Dendritic cell treated with granulocyte-macrophage colony-stimulating factor and Interleukin-4, amounts not matched to agents 40 ng/mL and 50 ng/mL, for 4 days (primary cell): ENCODE measurements at regions not wholly inside any gene's neighbourhood (a gene's known extent, or its start where the extent isn't known, plus 50 kb on each side); places are given as distances from the start of the nearest gene placed in this dataset.

Source experiments
- H3K27ac Mint-ChIP-seq: one replicate; pipeline ENCODE4 v1.8.0; 2022; ENCODE audit warnings: mild to moderate bottlenecking, mixed read lengths
- H3K27me3 Mint-ChIP-seq: one replicate; pipeline ENCODE4 v1.8.0; 2022; ENCODE audit warnings: mild to moderate bottlenecking, mixed read lengths
- H3K36me3 Mint-ChIP-seq: one replicate; pipeline ENCODE4 v1.8.0; 2022; ENCODE audit warnings: low read depth, mixed read lengths
- H3K4me1 Mint-ChIP-seq: one replicate; pipeline ENCODE4 v1.8.0; 2022; ENCODE audit warnings: low read depth, mixed read lengths
- H3K4me3 Mint-ChIP-seq: one replicate; pipeline ENCODE4 v1.8.0; 2022; ENCODE audit warnings: mild to moderate bottlenecking, moderate library complexity, mixed read lengths
- H3K9me3 Mint-ChIP-seq: one replicate; pipeline ENCODE4 v1.8.0; 2022; ENCODE audit warnings: mixed read lengths
- intact Hi-C: fragments of 100-400 bp; cut with micrococcal nuclease; formaldehyde crosslinking; loops from one replicate; pipeline ENCODE4 v1.15.0; 2022

- Mint-ChIP-seq H3K27me3 (no peaks in the 10 kb centered on the region), H3K4me3 (no peak overlapping the region), H3K4me1 (no peaks in the 10 kb centered on the region), H3K9me3 (no peaks in the 10 kb centered on the region), H3K27ac (no peak overlapping the region), H3K36me3 (no peaks in the 10 kb centered on the region)
- intact Hi-C loops: no loop called here
Observed at GRCh38 chr15:97790180-97790579, 170.3 kb upstream of the ARRDC4 start.

- intact Hi-C loops: no loop called here
- Mint-ChIP-seq H3K36me3 (no peaks in the 10 kb centered on the region), H3K9me3 (no peaks in the 10 kb centered on the region), H3K4me1 (no peaks in the 10 kb centered on the region), H3K4me3 (no peak overlapping the region), H3K27ac (no peak overlapping the region), H3K27me3 (no peaks in the 10 kb centered on the region)
Observed at GRCh38 chr15:97791824-97792792, 168.4 kb upstream of the ARRDC4 start.

GRCh38 chr15:97804950-97805349 lies 155.6 kb upstream of the ARRDC4 start:
- H3K27ac Mint-ChIP-seq: no peak overlapping the region
- H3K4me3 Mint-ChIP-seq: no peak overlapping the region
- no peaks in the 10 kb centered on the region for H3K36me3 Mint-ChIP-seq
- no peaks in the 10 kb centered on the region for H3K9me3 Mint-ChIP-seq
- no peaks in the 10 kb centered on the region for H3K27me3 Mint-ChIP-seq
- H3K4me1 Mint-ChIP-seq: no peaks in the 10 kb centered on the region
- intact Hi-C loops: no loop called here

GRCh38 chr15:97806766-97807165 lies 153.7 kb upstream of the ARRDC4 start:
- Mint-ChIP-seq H3K27ac (no peak overlapping the region), H3K27me3 (no peaks in the 10 kb centered on the region), H3K4me1 (no peaks in the 10 kb centered on the region), H3K36me3 (no peaks in the 10 kb centered on the region), H3K9me3 (peaks cover 17% of the 10 kb centered on the region), H3K4me3 (no peak overlapping the region)
- intact Hi-C loops: no loop called here

- no peaks in the 10 kb centered on the region for H3K4me1 Mint-ChIP-seq
- H3K4me3 Mint-ChIP-seq: no peak overlapping the region
- peaks cover 21% of the 10 kb centered on the region for H3K9me3 Mint-ChIP-seq
- no peaks in the 10 kb centered on the region for H3K36me3 Mint-ChIP-seq
- intact Hi-C loops: no loop called here
- no peaks in the 10 kb centered on the region for H3K27me3 Mint-ChIP-seq
- no peak overlapping the region for H3K27ac Mint-ChIP-seq
Observed at GRCh38 chr15:97815835-97816234, 144.7 kb upstream of the ARRDC4 start.

GRCh38 chr15:97817276-97817890 lies 143.1 kb upstream of the ARRDC4 start:
- peaks cover 6% of the 10 kb centered on the region for H3K9me3 Mint-ChIP-seq
- H3K27ac Mint-ChIP-seq: no peak overlapping the region

GRCh38 chr15:97836003-97836402 lies 124.5 kb upstream of the ARRDC4 start:
- peaks cover 23% of the 10 kb centered on the region for H3K9me3 Mint-ChIP-seq
- no peak overlapping the region for H3K27ac Mint-ChIP-seq
- no peak overlapping the region for H3K4me3 Mint-ChIP-seq
- no peaks in the 10 kb centered on the region for H3K4me1 Mint-ChIP-seq
- no peaks in the 10 kb centered on the region for H3K36me3 Mint-ChIP-seq
- no peaks in the 10 kb centered on the region for H3K27me3 Mint-ChIP-seq
- intact Hi-C loops: no loop called here

More at GRCh38 chr15:97817276-97817890, 143.1 kb upstream of the ARRDC4 start:
- H3K4me3 Mint-ChIP-seq: no peak overlapping the region
- intact Hi-C loops: no loop called here
- H3K36me3 Mint-ChIP-seq: no peaks in the 10 kb centered on the region
- no peaks in the 10 kb centered on the region for H3K4me1 Mint-ChIP-seq
- H3K27me3 Mint-ChIP-seq: no peaks in the 10 kb centered on the region

- H3K9me3 Mint-ChIP-seq: peaks cover 17% of the 10 kb centered on the region
- H3K4me1 Mint-ChIP-seq: no peaks in the 10 kb centered on the region
- intact Hi-C loops: no loop called here
- no peaks in the 10 kb centered on the region for H3K27me3 Mint-ChIP-seq
- H3K36me3 Mint-ChIP-seq: no peaks in the 10 kb centered on the region
- no peak overlapping the region for H3K4me3 Mint-ChIP-seq
- H3K27ac Mint-ChIP-seq: no peak overlapping the region
Observed at GRCh38 chr15:97837896-97838295, 122.6 kb upstream of the ARRDC4 start.

- Mint-ChIP-seq H3K9me3 (peaks cover 17% of the 10 kb centered on the region), H3K36me3 (no peaks in the 10 kb centered on the region), H3K4me3 (no peak overlapping the region), H3K4me1 (no peaks in the 10 kb centered on the region), H3K27ac (no peak overlapping the region), H3K27me3 (no peaks in the 10 kb centered on the region)
- intact Hi-C loops: no loop called here
Observed at GRCh38 chr15:97838606-97839210, 121.8 kb upstream of the ARRDC4 start.

GRCh38 chr15:97840501-97840900 lies 120.0 kb upstream of the ARRDC4 start:
- H3K27me3 Mint-ChIP-seq: no peaks in the 10 kb centered on the region
- H3K4me3 Mint-ChIP-seq: no peak overlapping the region
- no peak overlapping the region for H3K27ac Mint-ChIP-seq
- peaks cover 8% of the 10 kb centered on the region for H3K9me3 Mint-ChIP-seq
- H3K36me3 Mint-ChIP-seq: no peaks in the 10 kb centered on the region
- peaks cover 8% of the 10 kb centered on the region for H3K4me1 Mint-ChIP-seq
- intact Hi-C loops: no loop called here

- H3K27me3 Mint-ChIP-seq: no peaks in the 10 kb centered on the region
- no peak overlapping the region for H3K4me3 Mint-ChIP-seq
- H3K27ac Mint-ChIP-seq: no peak overlapping the region
- peaks cover 8% of the 10 kb centered on the region for H3K4me1 Mint-ChIP-seq
- no peaks in the 10 kb centered on the region for H3K36me3 Mint-ChIP-seq
- intact Hi-C loops: no loop called here
- no peaks in the 10 kb centered on the region for H3K9me3 Mint-ChIP-seq
Observed at GRCh38 chr15:97841558-97841957, 118.9 kb upstream of the ARRDC4 start.

GRCh38 chr15:97849183-97849582 lies 111.3 kb upstream of the ARRDC4 start:
- Mint-ChIP-seq H3K4me1 (peaks cover 7% of the 10 kb centered on the region), H3K36me3 (no peaks in the 10 kb centered on the region), H3K4me3 (no peak overlapping the region), H3K9me3 (no peaks in the 10 kb centered on the region), H3K27ac (no peak overlapping the region), H3K27me3 (no peaks in the 10 kb centered on the region)
- intact Hi-C loops: no loop called here

GRCh38 chr15:97858296-97858695 lies 102.2 kb upstream of the ARRDC4 start:
- intact Hi-C loops: no loop called here
- no peak overlapping the region for H3K4me3 Mint-ChIP-seq
- H3K36me3 Mint-ChIP-seq: no peaks in the 10 kb centered on the region
- no peak overlapping the region for H3K27ac Mint-ChIP-seq
- H3K9me3 Mint-ChIP-seq: peaks cover 13% of the 10 kb centered on the region
- no peaks in the 10 kb centered on the region for H3K4me1 Mint-ChIP-seq
- H3K27me3 Mint-ChIP-seq: no peaks in the 10 kb centered on the region

GRCh38 chr15:97861529-97862260 lies 98.8 kb upstream of the ARRDC4 start:
- intact Hi-C loops: no loop called here

More at GRCh38 chr15:97861529-97862260, 98.8 kb upstream of the ARRDC4 start:
- H3K4me1 Mint-ChIP-seq: no peaks in the 10 kb centered on the region
- no peak overlapping the region for H3K27ac Mint-ChIP-seq
- no peaks in the 10 kb centered on the region for H3K36me3 Mint-ChIP-seq
- H3K27me3 Mint-ChIP-seq: no peaks in the 10 kb centered on the region
- H3K9me3 Mint-ChIP-seq: peaks cover 10% of the 10 kb centered on the region
- no peak overlapping the region for H3K4me3 Mint-ChIP-seq
